ENCODE measurements at regions not wholly inside any gene's neighbourhood (a gene's known extent, or its start where the extent isn't known, plus 50 kb on each side); places are given as distances from the start of the nearest gene placed in this dataset.

GRCh38 chr18:52236131-52236530 lies 103.9 kb upstream of the DCC start:
- Histone ChIP-seq H3K36me3 (ENCODE audit: control insufficient read depth, insufficient read depth, low read length) (no peaks in the 10 kb centered on the region), H3K4me3 (ENCODE audit: low read length) (no peak overlapping the region), H3K4me1 (ENCODE audit: control insufficient read depth, insufficient read depth, low read length) (no peaks in the 10 kb centered on the region), H3K9ac (ENCODE audit: extremely low read depth, low read length, poor library complexity, severe bottlenecking) (no peak overlapping the region), H3K9me3 (ENCODE audit: control insufficient read depth, low read length) (no peaks in the 10 kb centered on the region), H3K27ac (ENCODE audit: low read depth, low read length) (no peak overlapping the region), H3K27me3 (ENCODE audit: control insufficient read depth, insufficient read depth, low read length, poor library complexity, severe bottlenecking) (no peaks in the 10 kb centered on the region)
- no peak for TF ChIP-seq CTCF (conservative IDR thresholded peaks at IDR 0.05)
- no peak for DNase-seq
- Mint-ChIP-seq H3K4me1 (no peaks in the 10 kb centered on the region), H3K27ac (no peak overlapping the region), H3K4me3 (no peak overlapping the region), H3K27me3 (ENCODE audit: insufficient read depth) (no peaks in the 10 kb centered on the region), H3K9me3 (no peaks in the 10 kb centered on the region), H3K36me3 (ENCODE audit: low read depth) (no peaks in the 10 kb centered on the region)
- no CpG with 5 or more reads among the region's 1 CpG for WGBS, 2 experiments (ENCODE audit: insufficient coverage in 1 of 2, insufficient read length in 1 of 2)

GRCh38 chr18:52237551-52237950 lies 102.4 kb upstream of the DCC start:
- Histone ChIP-seq H3K27me3 (ENCODE audit: control insufficient read depth, insufficient read depth, low read length, poor library complexity, severe bottlenecking) (no peaks in the 10 kb centered on the region), H3K4me1 (ENCODE audit: control insufficient read depth, insufficient read depth, low read length) (no peaks in the 10 kb centered on the region), H3K9ac (ENCODE audit: extremely low read depth, low read length, poor library complexity, severe bottlenecking) (no peak overlapping the region), H3K4me3 (ENCODE audit: low read length) (no peak overlapping the region), H3K27ac (ENCODE audit: low read depth, low read length) (no peak overlapping the region), H3K9me3 (ENCODE audit: control insufficient read depth, low read length) (no peaks in the 10 kb centered on the region), H3K36me3 (ENCODE audit: control insufficient read depth, insufficient read depth, low read length) (no peaks in the 10 kb centered on the region)
- WGBS, 2 experiments (ENCODE audit: insufficient coverage in 1 of 2, insufficient read length in 1 of 2): 91 to 100% methylated on average over 1 to 2 of the region's 2 CpGs
- TF ChIP-seq CTCF (conservative IDR thresholded peaks at IDR 0.05): no peak
- no peaks in the 10 kb centered on the region for H3K27me3 Mint-ChIP-seq (ENCODE audit: insufficient read depth)
- no peak overlapping the region for H3K27ac Mint-ChIP-seq
- DNase-seq: no peak
- no peaks in the 10 kb centered on the region for H3K36me3 Mint-ChIP-seq (ENCODE audit: low read depth)
- H3K4me3 Mint-ChIP-seq: no peak overlapping the region
- H3K4me1 Mint-ChIP-seq: no peaks in the 10 kb centered on the region
- H3K9me3 Mint-ChIP-seq: no peaks in the 10 kb centered on the region

- H3K27me3 Mint-ChIP-seq (ENCODE audit: insufficient read depth): no peaks in the 10 kb centered on the region
These were observed 97.3 kb upstream of the DCC start for GRCh38 chr18:52242711-52243110.

More at GRCh38 chr18:52242711-52243110, 97.3 kb upstream of the DCC start:
- Mint-ChIP-seq H3K4me1 (no peaks in the 10 kb centered on the region), H3K36me3 (ENCODE audit: low read depth) (no peaks in the 10 kb centered on the region), H3K4me3 (no peak overlapping the region), H3K27ac (no peak overlapping the region), H3K9me3 (peaks cover 10% of the 10 kb centered on the region)
- TF ChIP-seq CTCF (conservative IDR thresholded peaks at IDR 0.05): no peak
- Histone ChIP-seq H3K27me3 (ENCODE audit: control insufficient read depth, insufficient read depth, low read length, poor library complexity, severe bottlenecking) (no peaks in the 10 kb centered on the region), H3K4me3 (ENCODE audit: low read length) (no peak overlapping the region), H3K36me3 (ENCODE audit: control insufficient read depth, insufficient read depth, low read length) (no peaks in the 10 kb centered on the region), H3K4me1 (ENCODE audit: control insufficient read depth, insufficient read depth, low read length) (no peaks in the 10 kb centered on the region), H3K9me3 (ENCODE audit: control insufficient read depth, low read length) (peaks cover 9% of the 10 kb centered on the region), H3K27ac (ENCODE audit: low read depth, low read length) (no peak overlapping the region), H3K9ac (ENCODE audit: extremely low read depth, low read length, poor library complexity, severe bottlenecking) (no peak overlapping the region)
- 93% methylated on average over 2 of the region's 2 CpGs; no CpG with 5 or more reads in 1 of the 2 experiments for WGBS, 2 experiments (ENCODE audit: insufficient coverage in 1 of 2, insufficient read length in 1 of 2)
- no peak for DNase-seq
